8988T (cell line): ENCODE measurements at regions not wholly inside any gene's neighbourhood (a gene's known extent, or its start where the extent isn't known, plus 50 kb on each side); places are given as distances from the start of the nearest gene placed in this dataset.
"Not testable (repeated sequence)": the region's sequence is repeated elsewhere in the genome, so short reads cannot be mapped to it uniquely, and the experiment has no call there.

Source experiments
- DNase-seq: peaks from one replicate; pipeline ENCODE4 v3.0.0; 2011

DNA sequence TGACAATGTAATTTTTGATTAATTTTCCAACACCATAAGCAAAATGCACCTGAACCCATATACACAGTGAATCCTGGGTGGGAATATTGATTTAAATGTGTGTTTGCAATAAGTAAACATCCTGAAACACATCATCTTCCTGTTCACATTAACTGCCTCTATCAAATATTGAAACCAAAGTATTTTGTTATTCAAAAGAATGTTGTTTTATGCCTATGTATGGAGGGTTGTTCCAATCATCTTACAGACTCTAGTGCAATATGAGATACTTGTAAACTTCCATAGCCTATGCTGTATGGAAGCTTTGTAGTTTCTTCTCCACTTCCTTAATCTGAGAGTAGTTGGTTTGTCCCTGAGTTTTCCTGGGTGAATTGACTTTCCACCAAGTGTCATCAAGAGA, 105.4 kb upstream of the SLC7A11 start:
- DNase-seq, result no peak

- no peak for DNase-seq
Measured at GRCh38 chr4:138344851-138345250, 102.7 kb upstream of the SLC7A11 start.

- no peak for DNase-seq
Measured at GRCh38 chr4:138344054-138344453, 101.9 kb upstream of the SLC7A11 start.

DNA sequence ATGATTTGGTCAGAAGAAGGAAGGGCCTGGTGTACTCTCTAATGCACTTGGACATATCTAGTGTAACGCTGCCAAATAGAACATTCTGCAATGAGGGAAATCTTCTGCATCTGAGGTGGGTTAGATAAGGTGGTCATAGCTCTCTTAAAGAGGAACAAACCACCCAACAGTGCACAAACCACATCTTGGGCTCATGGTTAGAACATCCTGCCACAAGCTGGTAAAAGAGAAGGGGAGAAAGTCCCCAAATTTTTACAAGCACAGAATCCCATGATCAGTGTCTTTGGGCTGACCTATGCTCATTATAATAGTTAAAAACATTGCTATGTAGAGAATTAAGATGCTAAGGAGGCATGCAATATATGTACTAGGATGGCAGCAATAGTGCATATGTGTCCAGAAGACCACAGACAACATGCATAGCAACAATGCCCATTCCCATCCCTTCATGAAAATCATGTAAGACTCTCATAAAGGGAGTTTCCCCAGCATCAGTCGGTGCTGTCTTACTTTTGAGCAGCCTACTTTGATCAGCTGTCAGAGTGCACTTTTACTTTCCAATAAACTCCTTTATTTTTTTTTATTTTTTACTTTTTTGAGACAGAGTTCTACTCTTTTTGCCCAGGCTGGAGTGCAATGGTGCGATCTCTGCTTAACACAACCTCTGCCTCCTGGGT, 99.7 kb upstream of the SLC7A11 start:
- no peak for DNase-seq

- no peak for DNase-seq
Measured at GRCh38 chr4:138338840-138339239, 96.7 kb upstream of the SLC7A11 start.

- not testable (repeated sequence) for DNase-seq
Measured at GRCh38 chr4:138338222-138338621, 96.1 kb upstream of the SLC7A11 start.

DNA sequence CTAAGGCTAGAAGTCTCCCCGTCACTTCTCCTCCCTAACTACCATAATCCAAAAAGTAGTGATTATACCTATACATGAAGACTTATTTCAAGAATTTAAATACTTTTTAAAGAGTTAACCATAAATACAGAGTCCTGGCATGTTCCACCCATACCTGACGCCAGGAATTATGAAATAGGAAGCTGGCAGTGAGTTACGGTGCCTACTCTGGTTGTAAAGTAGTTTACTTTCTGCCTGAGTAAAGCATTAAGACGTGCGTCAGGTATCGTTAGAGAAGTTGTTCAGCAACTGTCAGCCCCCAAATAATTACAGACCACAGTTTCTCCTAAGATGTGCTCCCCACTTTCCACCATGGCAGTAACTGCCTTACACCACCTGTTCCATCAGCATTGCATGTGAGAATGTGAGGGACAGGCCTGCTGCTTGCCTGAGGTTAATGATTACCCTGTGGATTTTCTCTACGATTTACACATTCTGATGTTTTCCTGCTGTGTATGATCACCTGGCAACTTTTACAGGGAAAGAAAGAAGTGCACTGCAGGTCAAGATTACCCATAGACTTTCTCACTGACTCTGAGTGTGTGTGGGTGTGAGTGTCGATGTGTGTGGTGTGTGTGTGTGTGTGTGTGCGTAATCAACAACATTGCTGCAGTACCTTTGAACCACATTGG, 92.3 kb upstream of the SLC7A11 start:
- no peak for DNase-seq

DNA sequence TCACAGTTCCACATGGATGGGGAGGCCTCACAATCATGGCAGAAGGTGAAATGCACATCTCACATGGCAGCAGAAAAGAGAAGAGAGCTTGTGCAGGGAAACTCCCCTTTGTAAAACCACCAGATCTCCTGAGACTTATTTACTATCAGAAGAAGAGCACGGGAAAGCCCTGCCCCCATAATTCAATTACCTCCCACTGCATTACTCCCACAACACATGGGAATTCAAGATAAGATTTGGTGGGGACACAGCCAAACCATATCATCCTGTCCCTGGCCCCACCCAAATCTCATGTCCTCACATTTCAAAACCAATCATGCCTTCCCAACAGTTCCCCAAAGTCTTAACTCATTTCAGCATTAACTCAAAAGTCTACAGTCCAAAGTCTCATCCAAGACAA, 90.3 kb upstream of the SLC7A11 start:
- not testable (repeated sequence) for DNase-seq

GRCh38 chr4:138330531-138330930, 88.4 kb upstream of the SLC7A11 start:
- no peak for DNase-seq

GRCh38 chr4:138329506-138330070, 87.4 kb upstream of the SLC7A11 start:
- no peak for DNase-seq

GRCh38 chr4:138327338-138327737, 85.2 kb upstream of the SLC7A11 start:
- DNase-seq, result no peak

DNA sequence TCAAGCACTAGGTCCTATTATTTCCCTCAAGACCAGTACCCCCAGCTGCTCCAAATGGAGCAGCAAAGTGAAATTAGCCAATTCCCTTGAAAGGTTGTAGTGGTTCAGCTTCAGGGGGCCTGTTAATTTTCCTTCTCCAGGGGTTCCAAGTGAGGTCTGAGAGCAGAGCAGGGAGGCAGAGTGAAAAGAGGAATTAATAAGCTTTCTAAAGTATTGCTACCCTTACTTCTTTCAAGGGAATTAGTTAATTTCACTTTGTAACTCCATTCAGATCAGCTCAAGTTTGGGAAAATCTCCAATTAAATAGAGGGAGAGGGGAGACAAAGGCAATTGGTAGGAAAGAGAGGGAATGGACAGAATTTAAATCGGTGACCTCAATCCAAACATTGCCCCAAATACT, 78.7 kb upstream of the SLC7A11 start:
- no peak for DNase-seq

DNA sequence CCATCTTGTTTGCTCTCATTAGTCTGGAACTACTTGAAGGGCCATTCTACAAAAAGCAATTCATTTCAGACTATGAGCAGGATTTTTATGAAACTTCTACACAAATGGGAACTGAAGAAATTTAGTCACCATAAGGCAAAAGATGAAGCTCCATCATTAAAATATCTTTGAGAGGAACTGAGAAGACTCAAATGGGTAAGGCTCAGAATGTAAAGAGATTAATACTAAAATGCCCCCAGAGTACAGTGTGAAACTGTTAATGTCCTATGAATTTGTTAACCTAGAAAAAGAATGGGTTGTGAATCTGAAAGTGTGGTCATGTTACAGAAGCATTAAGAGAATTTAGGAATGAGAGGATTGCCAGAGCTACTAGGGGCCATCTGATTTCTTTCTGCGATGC, 77.9 kb upstream of the SLC7A11 start:
- DNase-seq, result no peak

DNA sequence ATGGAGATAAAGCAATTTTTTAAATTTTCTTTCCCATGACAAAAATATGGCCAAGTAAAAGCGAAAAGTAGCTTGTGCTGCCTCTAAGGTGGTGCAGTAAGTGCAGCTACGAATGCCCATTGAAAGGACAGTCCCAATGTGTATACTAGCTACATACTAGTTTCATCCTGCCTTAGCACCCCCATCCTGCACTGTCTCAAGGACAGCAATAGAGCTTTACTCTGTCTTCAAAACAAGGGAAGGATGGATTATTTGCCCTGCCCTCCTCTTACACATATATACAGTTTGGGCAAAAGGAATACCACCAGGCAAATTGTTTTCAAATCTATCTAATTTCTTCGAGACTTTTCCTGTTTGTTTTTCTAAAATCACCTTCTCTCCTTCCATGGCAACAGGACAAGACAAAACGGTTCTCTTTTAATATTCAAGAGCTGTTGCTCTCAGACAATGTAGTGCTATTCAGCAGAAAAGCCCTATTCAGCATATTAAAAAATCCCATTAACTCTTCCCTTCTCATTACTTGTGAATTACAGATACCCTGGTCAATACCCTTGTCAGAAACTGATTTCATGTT, 75.1 kb upstream of the SLC7A11 start:
- DNase-seq, result no peak

DNA sequence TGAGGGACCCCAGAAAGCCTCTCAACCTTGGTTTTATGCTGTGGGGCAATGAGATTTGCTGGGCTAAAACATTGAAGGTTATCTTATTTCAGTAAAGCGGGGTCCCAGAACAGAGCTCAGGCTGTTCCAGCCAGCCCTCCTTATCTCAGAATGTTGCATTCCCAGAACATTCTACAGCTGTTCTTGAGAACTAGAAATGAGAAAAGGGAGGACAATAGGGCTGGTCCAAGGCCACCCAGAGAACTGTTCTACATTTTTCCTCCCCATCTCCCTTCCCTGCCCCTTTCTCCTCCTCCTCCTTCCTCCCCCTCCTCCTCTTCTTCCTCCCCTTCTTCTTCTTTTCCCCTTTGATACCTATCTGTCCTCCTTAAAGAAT, 70.4 kb upstream of the SLC7A11 start:
- no peak for DNase-seq

GRCh38 chr4:138311771-138312535, 69.8 kb upstream of the SLC7A11 start:
- no peak for DNase-seq

- no peak for DNase-seq
Measured at GRCh38 chr4:138310991-138311390, 68.8 kb upstream of the SLC7A11 start.

GRCh38 chr4:138310498-138310897, 68.3 kb upstream of the SLC7A11 start:
- DNase-seq, result no peak

GRCh38 chr4:138308356-138308755, 66.2 kb upstream of the SLC7A11 start:
- no peak for DNase-seq

- DNase-seq, result no peak
Measured at GRCh38 chr4:138307319-138307718, 65.2 kb upstream of the SLC7A11 start.

GRCh38 chr4:138305050-138305449, 62.9 kb upstream of the SLC7A11 start:
- DNase-seq, result no peak

GRCh38 chr4:138301536-138301935, 59.4 kb upstream of the SLC7A11 start:
- DNase-seq, result no peak

GRCh38 chr4:138300616-138301015, 58.5 kb upstream of the SLC7A11 start:
- no peak for DNase-seq
